NT2/D1 (cell line): ENCODE measurements at regions not wholly inside any gene's neighbourhood (a gene's known extent, or its start where the extent isn't known, plus 50 kb on each side); places are given as distances from the start of the nearest gene placed in this dataset.

Experiments used
- SUZ12 ChIP-seq: IDR thresholded peaks from 2 replicates; pipeline ENCODE4 v1.6.1; 2011; ENCODE audit not compliant: insufficient read length, insufficient read depth; ENCODE audit errors: extremely low read depth
- YY1 ChIP-seq: IDR thresholded peaks from 2 replicates; pipeline ENCODE4 v1.6.1; 2011; ENCODE audit not compliant: insufficient read length, insufficient read depth
- ZNF274 ChIP-seq: IDR thresholded peaks from 2 replicates; pipeline ENCODE4 v1.6.1; 2011; ENCODE audit warnings: mild to moderate bottlenecking, low read depth, low read length

- TF ChIP-seq SUZ12 (no peak), ZNF274 (no peak), YY1 (no peak)
Observed at GRCh38 chr15:67925182-67925581, 85.3 kb upstream of the RNU6-1 start.
